WTC11 (cell line): ENCODE measurements at regions not wholly inside any gene's neighbourhood (a gene's known extent, or its start where the extent isn't known, plus 50 kb on each side); places are given as distances from the start of the nearest gene placed in this dataset.

Source experiments
- ATAC-seq: fragments of 200-7000 bp; cut with Tn5 transposase; 2 replicates; pipeline ENCODE4 v1.10.0; 2021; ENCODE audit warnings: mild to moderate bottlenecking, moderate library complexity
- CTCF ChIA-PET: fragments of 300-600 bp; sonication (Branson Sonifier 250); formaldehyde crosslinking; loops from one replicate; lab custom pipeline; 2021; ENCODE audit warnings: antibody characterized with exemption; lab: Charles Lee
- POLR2A ChIA-PET: fragments of 350-600 bp; sonication (Branson Sonifier 250); formaldehyde crosslinking; loops from one replicate; lab custom pipeline; 2021; ENCODE audit warnings: antibody characterized with exemption; lab: Charles Lee
- DNase-seq: peaks from one replicate; pipeline ENCODE4 v3.0.0; 2021; ENCODE audit warnings: low spot score
- H3K27ac Mint-ChIP-seq: 2 replicates; pipeline ENCODE4 v1.8.0; 2021; ENCODE audit warnings: mixed read lengths
- H3K27me3 Mint-ChIP-seq: 2 replicates; pipeline ENCODE4 v1.8.0; 2021; ENCODE audit warnings: low read depth, mild to moderate bottlenecking, moderate library complexity, mixed read lengths
- H3K36me3 Mint-ChIP-seq: 2 replicates; pipeline ENCODE4 v1.8.0; 2021; ENCODE audit warnings: mixed read lengths
- H3K4me1 Mint-ChIP-seq: 2 replicates; pipeline ENCODE4 v1.8.0; 2022; ENCODE audit warnings: mixed read lengths
- H3K4me3 Mint-ChIP-seq: 2 replicates; pipeline ENCODE4 v1.8.0; 2021; ENCODE audit warnings: mild to moderate bottlenecking, moderate library complexity, mixed read lengths
- H3K9me3 Mint-ChIP-seq: 2 replicates; pipeline ENCODE4 v1.8.0; 2021; ENCODE audit warnings: mixed read lengths
- CREM ChIP-seq: sonication (generic); formaldehyde crosslinking; IDR thresholded peaks from 2 replicates; pipeline ENCODE4 v1.8.1; 2022; ENCODE audit warnings: mild to moderate bottlenecking, missing genetic modification reagents, moderate library complexity
- EMX1 ChIP-seq: fragments of 250-450 bp; sonication (Bioruptor Pico); IDR thresholded peaks from 2 replicates; pipeline ENCODE4 v1.8.0; 2021; ENCODE audit warnings: mild to moderate bottlenecking
- NFATC4 ChIP-seq: fragments of 250-450 bp; sonication (Bioruptor Pico); IDR thresholded peaks from 2 replicates; pipeline ENCODE4 v1.9.0; 2021; ENCODE audit warnings: mild to moderate bottlenecking
- NFE2L1 ChIP-seq: sonication (generic); formaldehyde crosslinking; IDR thresholded peaks from 2 replicates; pipeline ENCODE4 v1.8.1; 2023; ENCODE audit warnings: missing genetic modification reagents
- SMAD3 ChIP-seq: sonication (generic); formaldehyde crosslinking; IDR thresholded peaks from 2 replicates; pipeline ENCODE4 v1.8.0; 2022; ENCODE audit warnings: missing genetic modification reagents, mild to moderate bottlenecking, borderline replicate concordance
- SMAD4 ChIP-seq: sonication (generic); formaldehyde crosslinking; IDR thresholded peaks from 2 replicates; pipeline ENCODE4 v1.8.0; 2022; ENCODE audit warnings: mild to moderate bottlenecking, missing genetic modification reagents
- SOX15 ChIP-seq: fragments of 250-450 bp; sonication (Bioruptor Pico); IDR thresholded peaks from 2 replicates; pipeline ENCODE4 v1.9.0; 2021; ENCODE audit warnings: mild to moderate bottlenecking
- TP53 ChIP-seq: sonication (generic); formaldehyde crosslinking; IDR thresholded peaks from 2 replicates; pipeline ENCODE4 v1.8.1; 2023; ENCODE audit warnings: mild to moderate bottlenecking, missing genetic modification reagents
- ZNF121 ChIP-seq: sonication (generic); formaldehyde crosslinking; IDR thresholded peaks from 2 replicates; pipeline ENCODE4 v1.8.0; 2023; ENCODE audit warnings: missing genetic modification reagents
- ZNF263 ChIP-seq: sonication (generic); formaldehyde crosslinking; IDR thresholded peaks from 2 replicates; pipeline ENCODE4 v1.8.1; 2022; ENCODE audit warnings: low read depth, mild to moderate bottlenecking, moderate library complexity, missing genetic modification reagents
- ZNF317 ChIP-seq: sonication (generic); formaldehyde crosslinking; IDR thresholded peaks from 2 replicates; pipeline ENCODE4 v1.8.1; 2023; ENCODE audit warnings: low read depth, mild to moderate bottlenecking, moderate library complexity, missing genetic modification reagents, borderline replicate concordance
- ZNF423 ChIP-seq: fragments of 250-450 bp; sonication (Bioruptor Pico); IDR thresholded peaks from 2 replicates; pipeline ENCODE4 v2.1.2; 2022; ENCODE audit warnings: mild to moderate bottlenecking, moderate library complexity
- TF ChIP-seq, protein P1 (sequence below): fragments of 250-450 bp; sonication (Bioruptor Pico); IDR thresholded peaks from 2 replicates; pipeline ENCODE4 v1.9.0; 2021; ENCODE audit warnings: mild to moderate bottlenecking
- TF ChIP-seq, protein P2 (sequence below): sonication (generic); formaldehyde crosslinking; IDR thresholded peaks from 2 replicates; pipeline ENCODE4 v1.8.1; 2022; ENCODE audit warnings: low read depth, missing genetic modification reagents, borderline replicate concordance
- TF ChIP-seq, protein P3 (sequence below): sonication (generic); formaldehyde crosslinking; IDR thresholded peaks from 2 replicates; pipeline ENCODE4 v1.8.0; 2022; ENCODE audit warnings: mild to moderate bottlenecking, missing genetic modification reagents
- TF ChIP-seq, protein P4 (sequence below): sonication (generic); formaldehyde crosslinking; IDR thresholded peaks from 2 replicates; pipeline ENCODE4 v1.8.1; 2022; ENCODE audit warnings: low read depth, mild to moderate bottlenecking, moderate library complexity, missing genetic modification reagents, borderline replicate concordance
- TF ChIP-seq, protein P5 (sequence below): sonication (generic); formaldehyde crosslinking; IDR thresholded peaks from 2 replicates; pipeline ENCODE4 v1.8.1; 2022; ENCODE audit warnings: mild to moderate bottlenecking, missing genetic modification reagents, moderate library complexity, borderline replicate concordance
- TF ChIP-seq, protein P6 (sequence below): sonication (generic); formaldehyde crosslinking; IDR thresholded peaks from 2 replicates; pipeline ENCODE4 v1.8.0; 2023; ENCODE audit warnings: missing genetic modification reagents

DNA sequence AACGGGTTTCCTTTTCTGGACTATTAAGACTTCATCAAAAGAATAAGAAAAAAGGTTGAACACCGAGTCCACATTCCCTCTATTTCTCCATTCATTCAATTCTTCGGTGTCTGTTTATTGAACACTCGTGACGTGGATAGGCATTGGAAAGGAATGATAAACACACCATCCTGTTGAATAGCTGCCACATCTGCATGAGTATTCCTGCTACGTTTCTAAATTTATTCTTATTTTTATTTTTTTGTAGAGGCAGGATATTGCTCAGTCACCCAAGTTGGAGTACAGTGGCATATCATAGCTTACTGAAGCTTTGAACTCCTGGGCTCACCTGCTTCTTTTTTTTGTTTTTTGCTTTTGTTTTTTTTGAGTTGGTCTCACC, 80.8 kb upstream of the CIBAR2 start:
- Mint-ChIP-seq H3K4me1 (peaks cover 14% of the 10 kb centered on the region), H3K27ac (no peak overlapping the region), H3K27me3 (no peaks in the 10 kb centered on the region), H3K36me3 (peaks cover 8% of the 10 kb centered on the region; the same call in 1 of the 2 replicates), H3K4me3 (no peak overlapping the region), H3K9me3 (0 out of 2 replicates have a peak, but pooled peaks cover 3% of the 10 kb centered on the region)
- ChIA-PET POLR2A (no interaction called here), CTCF (interaction anchor here (0.6 to 3.1 kb wide), 3 partner anchors 21 to 157 kb away, joined by 3 to 13 read pairs (median 6); no protein-coding TSS in a partner anchor)
- ATAC-seq (no peak), DNase-seq (no peak)
- TF ChIP-seq SOX15 (CRISPR knock-in tag) (no peak), ZNF121 (CRISPR knock-in tag) (no peak)

DNA sequence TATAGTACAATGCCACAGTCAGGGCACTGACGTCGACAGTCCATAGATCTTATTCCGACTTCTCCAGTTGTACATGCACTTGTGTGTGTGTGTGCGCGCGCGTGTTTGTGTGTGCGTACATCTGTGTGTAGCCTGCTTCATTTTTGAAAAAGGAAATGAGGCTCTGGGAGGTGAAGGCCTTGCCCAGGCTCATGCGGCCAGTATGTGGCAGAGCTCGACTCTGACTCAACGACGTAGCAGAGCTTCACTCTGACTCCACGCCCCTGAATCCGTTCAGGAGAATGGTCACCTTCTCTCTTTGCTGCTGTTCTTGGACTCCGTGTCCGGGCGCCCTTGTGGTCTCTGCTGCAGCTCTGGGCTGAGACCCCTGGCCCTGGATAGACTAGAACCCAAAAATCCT, 81.6 kb upstream of the CIBAR2 start:
- CTCF ChIA-PET, result no interaction called here
- ATAC-seq (no peak), DNase-seq (no peak)
- POLR2A ChIA-PET, result no interaction called here
- H3K27me3 Mint-ChIP-seq, result no peaks in the 10 kb centered on the region
- H3K36me3 Mint-ChIP-seq, result peaks cover 9% of the 10 kb centered on the region; the same call in 1 of the 2 replicates
- H3K9me3 Mint-ChIP-seq, result 0 out of 2 replicates have a peak, but pooled peaks cover 3% of the 10 kb centered on the region
- no peak overlapping the region; the same call in 1 of the 2 replicates for H3K27ac Mint-ChIP-seq
- H3K4me3 Mint-ChIP-seq, result no peak overlapping the region
- TF ChIP-seq ZNF423 (CRISPR knock-in tag) (no peak), TP53 (CRISPR knock-in tag) (no peak), ZNF263 (CRISPR knock-in tag) (no peak), ZNF317 (CRISPR knock-in tag) (no peak), ZNF121 (CRISPR knock-in tag) (no peak), CREM (no peak), NFATC4 (CRISPR knock-in tag) (no peak), SMAD3 (no peak), SMAD4 (CRISPR knock-in tag) (no peak), EMX1 (CRISPR knock-in tag) (no peak), NFE2L1 (CRISPR knock-in tag) (no peak)
- TF ChIP-seq, protein P1, sequence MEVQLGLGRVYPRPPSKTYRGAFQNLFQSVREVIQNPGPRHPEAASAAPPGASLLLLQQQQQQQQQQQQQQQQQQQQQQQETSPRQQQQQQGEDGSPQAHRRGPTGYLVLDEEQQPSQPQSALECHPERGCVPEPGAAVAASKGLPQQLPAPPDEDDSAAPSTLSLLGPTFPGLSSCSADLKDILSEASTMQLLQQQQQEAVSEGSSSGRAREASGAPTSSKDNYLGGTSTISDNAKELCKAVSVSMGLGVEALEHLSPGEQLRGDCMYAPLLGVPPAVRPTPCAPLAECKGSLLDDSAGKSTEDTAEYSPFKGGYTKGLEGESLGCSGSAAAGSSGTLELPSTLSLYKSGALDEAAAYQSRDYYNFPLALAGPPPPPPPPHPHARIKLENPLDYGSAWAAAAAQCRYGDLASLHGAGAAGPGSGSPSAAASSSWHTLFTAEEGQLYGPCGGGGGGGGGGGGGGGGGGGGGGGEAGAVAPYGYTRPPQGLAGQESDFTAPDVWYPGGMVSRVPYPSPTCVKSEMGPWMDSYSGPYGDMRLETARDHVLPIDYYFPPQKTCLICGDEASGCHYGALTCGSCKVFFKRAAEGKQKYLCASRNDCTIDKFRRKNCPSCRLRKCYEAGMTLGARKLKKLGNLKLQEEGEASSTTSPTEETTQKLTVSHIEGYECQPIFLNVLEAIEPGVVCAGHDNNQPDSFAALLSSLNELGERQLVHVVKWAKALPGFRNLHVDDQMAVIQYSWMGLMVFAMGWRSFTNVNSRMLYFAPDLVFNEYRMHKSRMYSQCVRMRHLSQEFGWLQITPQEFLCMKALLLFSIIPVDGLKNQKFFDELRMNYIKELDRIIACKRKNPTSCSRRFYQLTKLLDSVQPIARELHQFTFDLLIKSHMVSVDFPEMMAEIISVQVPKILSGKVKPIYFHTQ (CRISPR knock-in tag), result no peak
- TF ChIP-seq, protein P2, sequence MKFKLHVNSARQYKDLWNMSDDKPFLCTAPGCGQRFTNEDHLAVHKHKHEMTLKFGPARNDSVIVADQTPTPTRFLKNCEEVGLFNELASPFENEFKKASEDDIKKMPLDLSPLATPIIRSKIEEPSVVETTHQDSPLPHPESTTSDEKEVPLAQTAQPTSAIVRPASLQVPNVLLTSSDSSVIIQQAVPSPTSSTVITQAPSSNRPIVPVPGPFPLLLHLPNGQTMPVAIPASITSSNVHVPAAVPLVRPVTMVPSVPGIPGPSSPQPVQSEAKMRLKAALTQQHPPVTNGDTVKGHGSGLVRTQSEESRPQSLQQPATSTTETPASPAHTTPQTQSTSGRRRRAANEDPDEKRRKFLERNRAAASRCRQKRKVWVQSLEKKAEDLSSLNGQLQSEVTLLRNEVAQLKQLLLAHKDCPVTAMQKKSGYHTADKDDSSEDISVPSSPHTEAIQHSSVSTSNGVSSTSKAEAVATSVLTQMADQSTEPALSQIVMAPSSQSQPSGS (CRISPR knock-in tag), result no peak
- TF ChIP-seq, protein P3, sequence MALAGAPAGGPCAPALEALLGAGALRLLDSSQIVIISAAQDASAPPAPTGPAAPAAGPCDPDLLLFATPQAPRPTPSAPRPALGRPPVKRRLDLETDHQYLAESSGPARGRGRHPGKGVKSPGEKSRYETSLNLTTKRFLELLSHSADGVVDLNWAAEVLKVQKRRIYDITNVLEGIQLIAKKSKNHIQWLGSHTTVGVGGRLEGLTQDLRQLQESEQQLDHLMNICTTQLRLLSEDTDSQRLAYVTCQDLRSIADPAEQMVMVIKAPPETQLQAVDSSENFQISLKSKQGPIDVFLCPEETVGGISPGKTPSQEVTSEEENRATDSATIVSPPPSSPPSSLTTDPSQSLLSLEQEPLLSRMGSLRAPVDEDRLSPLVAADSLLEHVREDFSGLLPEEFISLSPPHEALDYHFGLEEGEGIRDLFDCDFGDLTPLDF, result no peak
- TF ChIP-seq, protein P4, sequence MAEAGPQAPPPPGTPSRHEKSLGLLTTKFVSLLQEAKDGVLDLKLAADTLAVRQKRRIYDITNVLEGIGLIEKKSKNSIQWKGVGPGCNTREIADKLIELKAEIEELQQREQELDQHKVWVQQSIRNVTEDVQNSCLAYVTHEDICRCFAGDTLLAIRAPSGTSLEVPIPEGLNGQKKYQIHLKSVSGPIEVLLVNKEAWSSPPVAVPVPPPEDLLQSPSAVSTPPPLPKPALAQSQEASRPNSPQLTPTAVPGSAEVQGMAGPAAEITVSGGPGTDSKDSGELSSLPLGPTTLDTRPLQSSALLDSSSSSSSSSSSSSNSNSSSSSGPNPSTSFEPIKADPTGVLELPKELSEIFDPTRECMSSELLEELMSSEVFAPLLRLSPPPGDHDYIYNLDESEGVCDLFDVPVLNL, result no peak
- TF ChIP-seq, protein P5, sequence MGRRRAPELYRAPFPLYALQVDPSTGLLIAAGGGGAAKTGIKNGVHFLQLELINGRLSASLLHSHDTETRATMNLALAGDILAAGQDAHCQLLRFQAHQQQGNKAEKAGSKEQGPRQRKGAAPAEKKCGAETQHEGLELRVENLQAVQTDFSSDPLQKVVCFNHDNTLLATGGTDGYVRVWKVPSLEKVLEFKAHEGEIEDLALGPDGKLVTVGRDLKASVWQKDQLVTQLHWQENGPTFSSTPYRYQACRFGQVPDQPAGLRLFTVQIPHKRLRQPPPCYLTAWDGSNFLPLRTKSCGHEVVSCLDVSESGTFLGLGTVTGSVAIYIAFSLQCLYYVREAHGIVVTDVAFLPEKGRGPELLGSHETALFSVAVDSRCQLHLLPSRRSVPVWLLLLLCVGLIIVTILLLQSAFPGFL (CRISPR knock-in tag), result no peak
- TF ChIP-seq, protein P6, sequence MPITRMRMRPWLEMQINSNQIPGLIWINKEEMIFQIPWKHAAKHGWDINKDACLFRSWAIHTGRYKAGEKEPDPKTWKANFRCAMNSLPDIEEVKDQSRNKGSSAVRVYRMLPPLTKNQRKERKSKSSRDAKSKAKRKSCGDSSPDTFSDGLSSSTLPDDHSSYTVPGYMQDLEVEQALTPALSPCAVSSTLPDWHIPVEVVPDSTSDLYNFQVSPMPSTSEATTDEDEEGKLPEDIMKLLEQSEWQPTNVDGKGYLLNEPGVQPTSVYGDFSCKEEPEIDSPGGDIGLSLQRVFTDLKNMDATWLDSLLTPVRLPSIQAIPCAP (CRISPR knock-in tag), result no peak
- peaks cover 13% of the 10 kb centered on the region for H3K4me1 Mint-ChIP-seq
